ENCODE measurements at regions not wholly inside any gene's neighbourhood (a gene's known extent, or its start where the extent isn't known, plus 50 kb on each side); places are given as distances from the start of the nearest gene placed in this dataset.
A peak's percentile ranks its signal among the peaks of the same experiment; 100 is the strongest.
"Not testable (repeated sequence)": the region's sequence is repeated elsewhere in the genome, so short reads cannot be mapped to it uniquely, and the experiment has no call there.

- H3K27me3 ChIP-seq (ENCODE audit: low read length); BruUV-seq (replicated peaks); H3K79me2 ChIP-seq (ENCODE audit: low read length); H4K20me1 ChIP-seq (ENCODE audit: low read length); POLR2A ChIA-PET (ENCODE audit: unreplicated experiment); H3K4me3 ChIP-seq (ENCODE audit: low read length); H3K4me2 ChIP-seq (ENCODE audit: low read length); CTCF ChIA-PET; H3K9ac ChIP-seq (ENCODE audit: low read length); H3K9me2 ChIP-seq (replicated peaks; ENCODE audit: low read length); H3K36me3 ChIP-seq (ENCODE audit: low read depth, low read length); H3K4me1 ChIP-seq (ENCODE audit: insufficient read depth, low read length); H2AFZ ChIP-seq (ENCODE audit: low read length); H3F3A ChIP-seq (ENCODE audit: low read length, unreplicated experiment); H3K27ac ChIP-seq (ENCODE audit: low read length); H3K9me3 ChIP-seq (ENCODE audit: low read length); intact Hi-C loops (cut with micrococcal nuclease); ATAC-seq: not testable (repeated sequence)
- peak; percentile 31 for DNase-seq
These were observed 57.8 kb upstream of the NBPF8 start for GRCh38 chr1:120357046-120357445.

- BruUV-seq (replicated peaks); H3K9me3 ChIP-seq (ENCODE audit: low read length); POLR2A ChIA-PET (ENCODE audit: unreplicated experiment); H4K20me1 ChIP-seq (ENCODE audit: low read length); H3K9me2 ChIP-seq (replicated peaks; ENCODE audit: low read length); H3K27me3 ChIP-seq (ENCODE audit: low read length); H3K4me3 ChIP-seq (ENCODE audit: low read length); H2AFZ ChIP-seq (ENCODE audit: low read length); intact Hi-C loops (cut with micrococcal nuclease); H3K9ac ChIP-seq (ENCODE audit: low read length); H3K79me2 ChIP-seq (ENCODE audit: low read length); H3K4me1 ChIP-seq (ENCODE audit: insufficient read depth, low read length); H3K36me3 ChIP-seq (ENCODE audit: low read depth, low read length); ATAC-seq; CTCF ChIA-PET; H3K27ac ChIP-seq (ENCODE audit: low read length); H3K4me2 ChIP-seq (ENCODE audit: low read length); H3F3A ChIP-seq (ENCODE audit: low read length, unreplicated experiment): not testable (repeated sequence)
- peak; percentile 20 for DNase-seq
These were observed 58.7 kb upstream of the NBPF8 start for GRCh38 chr1:120356170-120356569.

DNA sequence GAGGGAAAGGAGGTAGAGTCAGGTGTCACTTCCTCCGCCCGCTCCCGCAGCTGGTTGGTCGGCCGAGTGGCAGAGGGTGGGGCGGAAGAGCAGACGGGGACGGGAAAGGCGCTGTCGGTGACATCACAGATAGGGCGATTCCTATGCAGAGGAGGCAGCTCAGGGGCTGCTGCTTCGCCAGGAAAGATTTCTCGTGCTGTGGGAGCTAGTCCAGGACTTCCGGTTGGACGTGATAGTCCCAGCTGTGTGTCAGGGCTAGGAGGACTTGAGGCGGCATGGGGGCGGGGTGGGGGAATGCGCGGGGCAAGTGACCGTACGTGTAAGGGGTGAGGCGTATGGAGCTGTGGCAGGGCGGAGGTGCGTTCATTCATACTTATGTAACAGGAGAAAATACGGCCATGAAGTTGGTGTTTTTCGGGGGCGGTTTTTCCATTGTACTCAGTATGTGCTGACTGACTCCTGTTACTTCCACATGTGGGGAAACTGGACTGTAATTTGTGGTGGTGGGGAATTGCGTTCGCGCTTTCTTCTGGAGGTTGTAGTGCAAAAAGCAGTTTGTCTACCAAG lies 60.1 kb upstream of the NBPF8 start:
- H3K27ac ChIP-seq (ENCODE audit: low read length) = peak overlapping the region; percentile 49; the same call in 1 of the 2 replicates
- CTCF ChIA-PET = not testable (repeated sequence)

DNA sequence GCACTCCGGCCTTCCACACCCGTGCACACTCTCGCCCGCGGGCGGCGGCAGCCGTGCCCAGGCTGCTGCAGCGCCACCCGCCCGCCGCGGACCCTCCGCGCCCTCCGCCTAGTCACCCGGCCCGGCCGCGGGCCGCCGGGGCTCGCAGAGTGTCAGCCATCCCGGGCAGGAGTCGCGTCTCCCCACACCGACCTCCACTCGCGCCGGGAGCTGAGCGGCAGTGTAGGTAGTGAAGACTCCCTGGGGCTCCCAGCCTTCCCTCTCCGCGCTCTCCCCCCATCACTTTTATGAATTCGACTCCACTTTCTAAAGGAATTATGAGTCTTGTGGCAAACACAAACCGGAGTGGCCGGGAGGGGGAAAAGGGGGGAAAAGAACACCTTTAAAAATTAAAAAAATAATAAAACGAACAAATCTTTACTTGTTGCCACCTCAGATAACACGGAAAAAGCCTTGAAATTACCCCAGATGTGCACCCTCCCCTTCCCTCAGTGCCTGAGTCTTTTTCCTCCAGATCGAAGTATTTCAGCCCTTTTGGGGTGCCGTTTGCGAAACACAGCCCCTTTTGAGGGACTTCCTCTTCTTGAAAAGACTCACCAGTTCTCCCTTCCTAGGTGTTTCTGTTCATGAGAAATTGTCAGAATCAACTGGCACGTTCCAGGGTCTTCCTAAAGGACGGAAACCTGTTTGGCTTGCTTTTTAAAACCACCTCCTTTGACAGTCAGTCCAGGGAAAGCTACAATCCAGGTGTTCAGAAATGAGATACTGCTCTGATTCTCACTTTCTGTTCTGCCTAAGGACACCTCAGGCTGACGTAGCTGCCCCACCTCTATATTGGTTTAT lies 72.4 kb upstream of the NBPF8 start:
- peak overlapping the region; percentile 43; the same call in 1 of the 2 replicates for H3K4me3 ChIP-seq (ENCODE audit: low read length)
- H3K9me2 ChIP-seq (replicated peaks; ENCODE audit: low read length); H4K20me1 ChIP-seq (ENCODE audit: low read length); H2AFZ ChIP-seq (ENCODE audit: low read length); ATAC-seq; POLR2A ChIA-PET (ENCODE audit: unreplicated experiment); H3K9me3 ChIP-seq (ENCODE audit: low read length); H3K36me3 ChIP-seq (ENCODE audit: low read depth, low read length); BruUV-seq (replicated peaks); intact Hi-C loops (cut with micrococcal nuclease); H3K4me1 ChIP-seq (ENCODE audit: insufficient read depth, low read length); H3K27ac ChIP-seq (ENCODE audit: low read length); H3K27me3 ChIP-seq (ENCODE audit: low read length); H3K79me2 ChIP-seq (ENCODE audit: low read length); CTCF ChIA-PET; H3F3A ChIP-seq (ENCODE audit: low read length, unreplicated experiment); H3K9ac ChIP-seq (ENCODE audit: low read length): not testable (repeated sequence)
- peak overlapping the region; percentile 70 for H3K4me2 ChIP-seq (ENCODE audit: low read length)
- DNase-seq = peak; percentile 1

More for the DNA sequence above, 60.1 kb upstream of the NBPF8 start:
- Histone ChIP-seq H3K4me2 (ENCODE audit: low read length) (peak overlapping the region; percentile 49), H3K4me3 (ENCODE audit: low read length) (peak overlapping the region; percentile 42; the same call in 1 of the 2 replicates), H3K9ac (ENCODE audit: low read length) (peak overlapping the region; percentile 58)
- ATAC-seq (peak; percentile 98), DNase-seq (peak; percentile 53)
- H3K79me2 ChIP-seq (ENCODE audit: low read length); POLR2A ChIA-PET (ENCODE audit: unreplicated experiment); intact Hi-C loops (cut with micrococcal nuclease); H3F3A ChIP-seq (ENCODE audit: low read length, unreplicated experiment); H2AFZ ChIP-seq (ENCODE audit: low read length); H3K27me3 ChIP-seq (ENCODE audit: low read length); H3K9me3 ChIP-seq (ENCODE audit: low read length); H3K9me2 ChIP-seq (replicated peaks; ENCODE audit: low read length); H4K20me1 ChIP-seq (ENCODE audit: low read length); H3K4me1 ChIP-seq (ENCODE audit: insufficient read depth, low read length); H3K36me3 ChIP-seq (ENCODE audit: low read depth, low read length): not testable (repeated sequence)
- BruUV-seq (replicated peaks) = TSS peak; percentile 100

- intact Hi-C loops (cut with micrococcal nuclease); BruUV-seq (replicated peaks): not testable (repeated sequence)
- peak; percentile 1 for DNase-seq
These were observed 73.1 kb upstream of the NBPF8 start for GRCh38 chr1:120341756-120342155.

DNA sequence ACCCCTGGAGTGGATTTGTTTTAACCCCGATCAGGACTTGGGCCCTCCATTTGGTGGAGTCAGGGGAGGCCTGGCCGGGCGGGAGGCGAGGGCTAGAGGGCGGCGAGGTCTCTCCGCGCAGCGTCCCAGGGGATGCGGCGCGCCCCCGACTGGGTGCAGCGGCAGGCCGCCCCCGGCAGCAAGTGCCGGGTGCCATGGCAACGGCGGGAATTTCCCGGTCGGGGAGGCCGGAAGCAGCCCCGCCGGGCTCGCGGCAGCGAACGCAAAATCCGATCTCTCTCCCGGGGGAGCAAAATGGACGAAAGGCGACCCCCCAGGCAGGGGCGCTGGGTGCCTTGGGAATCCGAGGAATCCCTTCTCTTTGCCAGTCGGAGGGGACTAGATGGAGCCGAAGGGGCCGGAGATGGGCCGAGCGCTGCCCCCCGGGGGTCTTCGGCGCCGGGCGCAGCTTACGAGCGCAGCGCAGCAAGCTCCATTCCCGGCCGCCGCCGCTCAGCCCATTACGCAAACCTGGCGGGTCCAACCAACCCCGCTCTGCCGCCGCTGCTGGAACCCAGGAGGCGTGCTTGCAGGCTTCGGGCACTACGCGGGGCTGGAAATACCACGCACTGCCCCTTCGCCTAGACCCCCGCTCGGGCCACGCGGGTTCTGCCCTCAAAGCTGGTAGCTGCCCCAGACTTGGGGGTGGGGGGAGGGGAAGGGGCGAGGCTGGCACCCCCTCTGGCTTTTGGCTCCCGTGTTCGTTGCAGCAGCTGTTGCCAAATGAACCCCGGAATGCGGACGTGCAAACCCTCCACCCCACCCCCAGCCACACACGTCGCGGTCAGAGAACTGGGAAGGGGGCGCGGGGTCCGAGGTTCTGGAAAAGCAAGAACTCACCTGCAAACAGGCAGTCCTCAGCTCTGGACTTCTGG lies 73.7 kb upstream of the NBPF8 start:
- H3K9ac ChIP-seq (ENCODE audit: low read length); H3K27ac ChIP-seq (ENCODE audit: low read length); POLR2A ChIA-PET (ENCODE audit: unreplicated experiment); H3K79me2 ChIP-seq (ENCODE audit: low read length); H4K20me1 ChIP-seq (ENCODE audit: low read length); H2AFZ ChIP-seq (ENCODE audit: low read length); CTCF ChIA-PET; ATAC-seq; H3K9me3 ChIP-seq (ENCODE audit: low read length); H3K4me1 ChIP-seq (ENCODE audit: insufficient read depth, low read length); intact Hi-C loops (cut with micrococcal nuclease); H3K27me3 ChIP-seq (ENCODE audit: low read length); H3F3A ChIP-seq (ENCODE audit: low read length, unreplicated experiment); H3K36me3 ChIP-seq (ENCODE audit: low read depth, low read length); DNase-seq; H3K9me2 ChIP-seq (replicated peaks; ENCODE audit: low read length): not testable (repeated sequence)
- peak overlapping the region; percentile 60 for H3K4me3 ChIP-seq (ENCODE audit: low read length)
- TSS peak; percentile 22 for BruUV-seq (replicated peaks)
- peak overlapping the region; percentile 66; the same call in 1 of the 2 replicates for H3K4me2 ChIP-seq (ENCODE audit: low read length)

More at GRCh38 chr1:120341756-120342155, 73.1 kb upstream of the NBPF8 start:
- H3K27ac ChIP-seq (ENCODE audit: low read length); H3K4me1 ChIP-seq (ENCODE audit: insufficient read depth, low read length); H3K9ac ChIP-seq (ENCODE audit: low read length); H3K36me3 ChIP-seq (ENCODE audit: low read depth, low read length); H3F3A ChIP-seq (ENCODE audit: low read length, unreplicated experiment); H3K79me2 ChIP-seq (ENCODE audit: low read length); H2AFZ ChIP-seq (ENCODE audit: low read length); CTCF ChIA-PET; ATAC-seq; H3K9me2 ChIP-seq (replicated peaks; ENCODE audit: low read length); H4K20me1 ChIP-seq (ENCODE audit: low read length); H3K27me3 ChIP-seq (ENCODE audit: low read length); H3K9me3 ChIP-seq (ENCODE audit: low read length); POLR2A ChIA-PET (ENCODE audit: unreplicated experiment): not testable (repeated sequence)
- Histone ChIP-seq H3K4me2 (ENCODE audit: low read length) (peak overlapping the region; percentile 66), H3K4me3 (ENCODE audit: low read length) (peak overlapping the region; percentile 60)
